ENCODE measurements at regions not wholly inside any gene's neighbourhood (a gene's known extent, or its start where the extent isn't known, plus 50 kb on each side); places are given as distances from the start of the nearest gene placed in this dataset.

- TF ChIP-seq, protein P1, sequence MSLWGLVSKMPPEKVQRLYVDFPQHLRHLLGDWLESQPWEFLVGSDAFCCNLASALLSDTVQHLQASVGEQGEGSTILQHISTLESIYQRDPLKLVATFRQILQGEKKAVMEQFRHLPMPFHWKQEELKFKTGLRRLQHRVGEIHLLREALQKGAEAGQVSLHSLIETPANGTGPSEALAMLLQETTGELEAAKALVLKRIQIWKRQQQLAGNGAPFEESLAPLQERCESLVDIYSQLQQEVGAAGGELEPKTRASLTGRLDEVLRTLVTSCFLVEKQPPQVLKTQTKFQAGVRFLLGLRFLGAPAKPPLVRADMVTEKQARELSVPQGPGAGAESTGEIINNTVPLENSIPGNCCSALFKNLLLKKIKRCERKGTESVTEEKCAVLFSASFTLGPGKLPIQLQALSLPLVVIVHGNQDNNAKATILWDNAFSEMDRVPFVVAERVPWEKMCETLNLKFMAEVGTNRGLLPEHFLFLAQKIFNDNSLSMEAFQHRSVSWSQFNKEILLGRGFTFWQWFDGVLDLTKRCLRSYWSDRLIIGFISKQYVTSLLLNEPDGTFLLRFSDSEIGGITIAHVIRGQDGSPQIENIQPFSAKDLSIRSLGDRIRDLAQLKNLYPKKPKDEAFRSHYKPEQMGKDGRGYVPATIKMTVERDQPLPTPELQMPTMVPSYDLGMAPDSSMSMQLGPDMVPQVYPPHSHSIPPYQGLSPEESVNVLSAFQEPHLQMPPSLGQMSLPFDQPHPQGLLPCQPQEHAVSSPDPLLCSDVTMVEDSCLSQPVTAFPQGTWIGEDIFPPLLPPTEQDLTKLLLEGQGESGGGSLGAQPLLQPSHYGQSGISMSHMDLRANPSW (CRISPR knock-in tag; conservative IDR thresholded peaks at IDR 0.05; ENCODE audit: low read depth) = no peak
- TF ChIP-seq ZNF232 (CRISPR knock-in tag; IDR thresholded peaks at IDR 0.05) (no peak), FOXP4 (CRISPR knock-in tag; IDR thresholded peaks at IDR 0.05) (no peak), RORB (CRISPR knock-in tag; IDR thresholded peaks at IDR 0.05) (no peak), ATF1 (CRISPR knock-in tag; IDR thresholded peaks at IDR 0.05) (no peak), ZNF396 (CRISPR knock-in tag; IDR thresholded peaks at IDR 0.05; ENCODE audit: borderline replicate concordance) (no peak)
Measured at GRCh38 chr3:34929036-34929435, 710.3 kb upstream of the ARPP21 start (continued).

GRCh38 chr3:34934660-34935059 lies 704.7 kb upstream of the ARPP21 start:
- Mint-ChIP-seq H3K27ac (no peak overlapping the region), H3K4me3 (no peak overlapping the region)
- no peak for TF ChIP-seq ZBTB21 (CRISPR knock-in tag; IDR thresholded peaks at IDR 0.05; ENCODE audit: borderline replicate concordance)
- no peak for TF ChIP-seq ZNF423 (CRISPR knock-in tag; IDR thresholded peaks at IDR 0.05)
- TF ChIP-seq SOX15 (CRISPR knock-in tag; IDR thresholded peaks at IDR 0.05) = no peak
- no peak for TF ChIP-seq GTF2I (CRISPR knock-in tag; conservative IDR thresholded peaks at IDR 0.05)
- no peak for TF ChIP-seq FOXP4 (CRISPR knock-in tag; IDR thresholded peaks at IDR 0.05)
- no peak for TF ChIP-seq ZNF232 (CRISPR knock-in tag; IDR thresholded peaks at IDR 0.05)

GRCh38 chr3:34938784-34939183 lies 700.5 kb upstream of the ARPP21 start:
- Mint-ChIP-seq H3K4me3 (no peak overlapping the region), H3K36me3 (0 out of 2 replicates have a peak, but pooled peaks cover 2% of the 10 kb centered on the region), H3K27me3 (ENCODE audit: low read depth) (no peaks in the 10 kb centered on the region), H3K9me3 (peaks cover 10% of the 10 kb centered on the region), H3K4me1 (no peaks in the 10 kb centered on the region), H3K27ac (no peak overlapping the region)
- POLR2A ChIA-PET = no interaction called here
- CTCF ChIA-PET = no interaction called here
- ATAC-seq (no peak), DNase-seq (ENCODE audit: low spot score) (no peak)
- no peak for TF ChIP-seq ELF4 (CRISPR knock-in tag; IDR thresholded peaks at IDR 0.05; ENCODE audit: low read depth)
- no peak for TF ChIP-seq IRF1 (CRISPR knock-in tag; IDR thresholded peaks at IDR 0.05)
- no peak for TF ChIP-seq ATF2 (CRISPR knock-in tag; IDR thresholded peaks at IDR 0.05; ENCODE audit: borderline replicate concordance, low read depth)
- no peak for TF ChIP-seq ARID4B (CRISPR knock-in tag; IDR thresholded peaks at IDR 0.05; ENCODE audit: borderline replicate concordance)
- no peak for TF ChIP-seq MXD4 (CRISPR knock-in tag; IDR thresholded peaks at IDR 0.05; ENCODE audit: borderline replicate concordance)
- no peak for TF ChIP-seq ESRRA (CRISPR knock-in tag; IDR thresholded peaks at IDR 0.05; ENCODE audit: borderline replicate concordance)
- no peak for TF ChIP-seq USF2 (CRISPR knock-in tag; IDR thresholded peaks at IDR 0.05)
- TF ChIP-seq, protein P2, sequence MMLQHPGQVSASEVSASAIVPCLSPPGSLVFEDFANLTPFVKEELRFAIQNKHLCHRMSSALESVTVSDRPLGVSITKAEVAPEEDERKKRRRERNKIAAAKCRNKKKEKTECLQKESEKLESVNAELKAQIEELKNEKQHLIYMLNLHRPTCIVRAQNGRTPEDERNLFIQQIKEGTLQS (CRISPR knock-in tag; conservative IDR thresholded peaks at IDR 0.05) = no peak

More at GRCh38 chr3:34934660-34935059, 704.7 kb upstream of the ARPP21 start:
- Mint-ChIP-seq H3K36me3 (peaks cover 3% of the 10 kb centered on the region; the same call in 1 of the 2 replicates), H3K9me3 (peaks cover 36% of the 10 kb centered on the region), H3K27me3 (ENCODE audit: low read depth) (no peaks in the 10 kb centered on the region), H3K4me1 (no peaks in the 10 kb centered on the region; the same call in 1 of the 2 replicates)
- DNase-seq (ENCODE audit: low spot score) = no peak
- CTCF ChIA-PET = no interaction called here
- POLR2A ChIA-PET = no interaction called here
- no peak for ATAC-seq

All from WTC11 (cell line).